NCI-H1048 (cell line): ENCODE measurements at regions not wholly inside any gene's neighbourhood (a gene's known extent, or its start where the extent isn't known, plus 50 kb on each side); places are given as distances from the start of the nearest gene placed in this dataset.

Experiments
- DNase-seq: peaks from one replicate; lab custom pipeline; 2025; lab: John Stamatoyannopoulos, UW

DNA sequence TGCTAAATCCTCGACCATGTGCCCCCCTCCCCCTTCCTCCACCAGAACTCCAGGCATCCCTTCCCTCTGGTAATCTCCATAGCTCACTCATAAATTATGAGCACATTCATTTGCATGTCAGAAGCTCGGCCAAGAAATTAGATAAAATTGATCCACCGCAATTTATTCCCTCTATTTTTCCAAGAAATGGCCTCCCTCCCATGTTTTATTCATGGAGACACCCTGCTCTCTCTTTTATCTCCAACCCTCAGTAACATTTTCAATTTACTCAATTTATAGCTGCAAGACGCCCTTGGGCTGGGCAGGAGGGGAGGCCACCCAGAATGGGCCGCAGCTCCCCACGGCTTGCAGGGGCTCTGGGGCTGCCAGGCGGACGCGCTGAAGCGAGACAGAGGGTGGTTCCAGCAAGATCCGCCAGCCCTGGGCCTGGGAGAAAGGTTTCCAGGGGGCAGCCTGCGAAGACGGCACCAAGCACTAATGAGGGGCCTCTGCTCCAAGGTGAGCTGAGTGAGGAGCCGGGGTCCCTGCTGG, 54.7 kb upstream of the ZNF423 start:
- no peak for DNase-seq

DNA sequence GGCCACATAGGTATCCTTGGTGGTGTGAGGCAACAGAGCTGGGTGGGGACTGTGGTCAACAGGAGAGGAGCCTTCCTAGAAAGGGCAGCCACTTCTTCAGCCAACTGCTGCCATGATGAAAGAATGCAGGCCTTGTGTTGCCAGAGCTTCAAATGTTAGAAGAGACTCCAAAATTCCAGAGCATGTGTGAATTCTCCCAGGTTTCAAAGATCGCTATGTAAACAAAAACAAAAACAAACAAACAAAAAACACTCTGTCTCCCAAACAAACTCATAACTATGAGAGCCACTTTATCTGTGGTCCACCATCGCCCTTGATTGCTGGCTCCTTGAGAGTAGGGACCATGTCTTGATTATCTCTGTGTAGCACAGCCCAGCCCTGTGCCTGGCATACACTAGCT, 55.5 kb upstream of the ZNF423 start:
- no peak for DNase-seq

DNA sequence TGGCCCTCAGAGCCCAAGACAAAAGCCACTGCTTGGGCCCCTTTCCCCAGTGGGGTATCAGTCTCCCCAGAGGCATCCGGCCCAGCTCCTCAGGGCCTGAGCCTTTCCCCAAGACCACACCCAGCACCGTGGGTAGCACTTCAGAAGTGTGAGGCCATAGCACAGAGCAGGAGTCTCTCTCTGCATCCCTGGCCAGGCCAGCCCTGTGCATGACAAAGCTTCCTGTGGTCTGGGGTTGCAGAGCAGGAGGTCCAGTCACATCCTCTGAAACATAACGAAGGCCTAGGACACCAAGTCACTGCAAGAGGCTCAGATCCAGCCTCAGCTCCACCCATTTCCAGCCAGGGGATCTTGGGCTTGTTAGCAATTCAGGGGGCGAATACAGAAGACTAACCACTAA, 56.8 kb upstream of the ZNF423 start:
- no peak for DNase-seq

DNA sequence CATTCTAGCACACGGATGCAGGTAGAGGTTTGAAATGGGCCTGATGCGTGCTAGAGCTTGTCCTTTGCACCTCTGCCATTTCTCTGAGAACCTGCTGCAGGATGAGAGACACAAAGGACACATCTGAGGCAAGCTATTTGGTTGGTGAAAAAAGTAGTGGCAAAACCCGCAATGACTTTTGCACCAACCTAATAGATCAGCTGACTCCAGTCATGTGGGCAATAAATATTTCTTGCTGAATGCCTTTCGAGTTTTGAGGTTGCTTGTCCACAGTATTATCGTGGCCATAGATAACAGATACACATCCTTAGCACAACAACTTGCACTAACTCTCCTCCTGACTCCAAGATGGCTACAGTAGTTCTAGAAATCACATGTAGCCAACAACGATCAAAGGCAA, 57.8 kb upstream of the ZNF423 start:
- DNase-seq = no peak

DNA sequence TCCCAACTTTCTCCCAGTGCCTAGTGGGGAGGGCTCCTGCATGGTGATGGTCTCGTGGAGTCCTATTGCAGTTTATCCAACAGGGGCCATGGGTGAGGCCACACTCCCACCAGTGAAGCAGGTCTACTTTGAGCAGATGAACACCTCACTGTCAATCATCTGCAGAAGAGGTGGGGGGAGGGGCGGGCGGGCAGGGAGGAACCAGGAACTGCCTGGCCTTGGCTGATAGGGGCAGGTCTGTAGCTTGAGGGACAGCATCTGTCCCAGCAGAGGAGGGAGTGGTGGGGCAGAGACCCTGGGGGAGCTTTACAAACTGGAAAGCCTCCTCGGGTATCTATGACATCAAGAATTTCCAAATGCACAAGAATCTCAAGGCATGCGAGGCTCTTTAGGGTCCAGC, 58.7 kb upstream of the ZNF423 start:
- DNase-seq = no peak

DNA sequence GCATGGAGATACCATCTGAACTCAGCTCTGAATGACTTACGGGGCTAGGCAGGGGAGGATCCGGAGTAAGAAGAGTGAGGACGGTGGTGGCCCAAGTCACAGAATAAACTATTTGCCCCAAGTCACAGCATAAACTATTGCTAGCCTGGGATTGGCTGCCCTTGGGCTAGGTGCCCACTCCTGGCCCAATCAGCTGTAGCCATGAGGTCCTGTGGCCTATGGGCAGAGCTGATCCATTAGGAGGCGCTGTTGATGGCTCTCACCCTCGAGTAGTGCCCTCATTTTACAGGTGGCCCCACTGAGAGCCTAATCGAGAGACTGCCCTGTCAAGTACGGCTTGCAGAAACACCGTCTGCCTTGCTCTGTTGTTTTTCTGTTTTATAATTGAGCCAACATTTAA, 62.3 kb upstream of the ZNF423 start:
- no peak for DNase-seq

DNA sequence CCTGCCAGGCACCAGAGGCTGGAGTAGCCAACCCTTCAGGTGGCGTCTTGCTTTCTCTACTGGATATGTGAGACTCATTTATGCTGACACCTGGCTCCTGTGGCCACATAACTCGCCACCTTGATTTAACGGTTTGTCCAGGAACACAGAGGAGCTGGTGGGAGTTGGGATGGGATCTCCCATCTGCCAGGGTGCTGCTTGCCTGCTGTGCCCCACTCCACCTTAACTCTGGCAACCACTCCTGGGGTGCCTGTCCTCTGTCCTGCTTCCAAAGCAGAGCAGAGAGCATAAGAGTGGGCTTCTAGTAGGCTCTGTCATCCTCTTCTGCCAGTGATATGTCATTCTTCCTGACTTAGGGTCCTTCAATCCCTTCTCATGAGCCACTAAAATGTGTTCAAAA, 63.4 kb upstream of the ZNF423 start:
- DNase-seq = no peak

DNA sequence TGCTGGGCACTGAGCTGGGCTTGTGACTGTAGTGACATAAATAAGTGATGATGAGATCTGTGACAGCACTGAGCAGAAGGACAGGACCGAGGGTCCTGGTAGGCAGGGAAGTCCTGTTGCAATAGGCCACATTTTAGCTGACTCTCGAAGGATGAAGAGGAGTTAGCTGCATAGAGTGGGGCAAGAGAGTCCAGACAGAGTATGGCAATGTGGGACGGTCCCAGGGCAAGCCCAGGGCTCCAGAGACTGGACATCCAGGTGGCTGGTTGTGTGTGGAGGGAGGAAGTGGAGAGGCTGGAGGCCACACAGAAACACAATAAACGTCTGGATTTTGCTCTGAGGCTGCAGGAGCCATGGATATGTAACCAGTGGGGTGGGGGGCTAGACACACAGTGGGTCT, 64.5 kb upstream of the ZNF423 start:
- DNase-seq = no peak

DNA sequence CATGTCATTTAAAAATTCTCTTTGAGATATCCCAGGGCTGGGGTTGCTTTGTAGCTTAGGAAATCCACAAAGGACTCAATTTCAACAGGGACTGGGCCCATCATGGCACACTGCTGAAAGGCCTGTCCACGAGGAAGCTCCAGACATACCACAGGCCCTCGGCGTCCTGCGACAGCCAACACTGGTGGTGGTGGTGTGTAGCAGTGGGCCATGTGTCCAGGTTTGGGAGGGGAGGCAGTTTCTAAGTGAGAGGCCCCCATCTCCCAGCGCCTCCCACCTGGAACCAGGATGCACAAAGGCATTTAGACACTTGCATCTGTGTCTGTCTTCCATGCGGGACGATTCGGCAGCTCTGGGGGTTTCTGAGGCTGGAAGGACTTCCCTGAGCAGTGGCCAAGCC, 65.2 kb upstream of the ZNF423 start:
- DNase-seq = no peak

DNA sequence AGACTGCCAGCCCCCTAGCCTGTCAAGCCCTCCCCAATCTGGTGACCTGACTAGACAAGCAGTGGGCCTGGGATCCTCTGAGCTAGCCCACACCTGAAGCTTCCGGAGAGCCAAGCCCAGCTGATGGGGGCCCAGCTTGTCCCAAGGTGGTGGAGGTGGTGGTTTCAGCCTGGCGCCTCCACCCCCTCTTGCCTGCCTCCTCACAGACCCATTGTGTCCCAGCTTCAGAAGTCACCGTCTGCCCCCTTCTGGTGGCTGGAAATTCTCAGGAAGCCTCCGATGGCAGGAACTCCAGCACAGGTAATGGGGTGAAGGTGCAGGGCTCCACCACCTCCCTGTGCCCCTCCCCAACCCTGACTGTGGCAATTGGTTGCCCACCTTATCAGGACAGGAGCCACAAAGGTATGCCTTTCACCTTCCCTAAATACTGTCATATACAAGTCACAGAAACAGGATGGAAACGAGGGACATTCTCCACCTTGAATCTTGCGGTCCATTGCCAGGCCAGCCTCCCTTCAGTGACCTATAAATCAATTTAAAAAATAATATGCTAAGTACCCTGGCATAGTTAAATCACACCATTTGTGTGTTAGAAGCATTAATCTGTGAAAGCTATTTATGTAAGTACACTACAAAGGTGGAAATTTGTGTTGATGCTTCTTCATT, 66.0 kb upstream of the ZNF423 start:
- no peak for DNase-seq

DNA sequence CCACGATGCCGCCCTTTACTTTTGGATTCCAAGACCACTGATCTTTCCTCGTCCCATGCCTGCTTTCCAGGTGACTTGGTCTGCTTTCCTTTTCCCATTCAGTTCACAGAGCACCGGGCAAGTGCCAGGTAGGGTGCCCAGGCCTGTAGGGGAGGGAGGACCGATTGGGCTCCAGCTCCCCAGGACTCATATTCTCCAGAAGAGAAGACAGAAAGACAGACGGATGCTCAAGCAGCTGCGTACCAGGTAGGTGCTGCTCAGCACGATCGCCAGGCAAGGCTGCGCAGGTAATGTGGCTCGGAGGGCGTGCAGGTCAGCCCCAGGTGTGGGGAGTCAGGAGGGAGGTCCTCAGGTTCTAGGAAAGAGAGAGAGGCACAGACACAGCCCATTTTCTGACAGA, 67.5 kb upstream of the ZNF423 start:
- DNase-seq = no peak

DNA sequence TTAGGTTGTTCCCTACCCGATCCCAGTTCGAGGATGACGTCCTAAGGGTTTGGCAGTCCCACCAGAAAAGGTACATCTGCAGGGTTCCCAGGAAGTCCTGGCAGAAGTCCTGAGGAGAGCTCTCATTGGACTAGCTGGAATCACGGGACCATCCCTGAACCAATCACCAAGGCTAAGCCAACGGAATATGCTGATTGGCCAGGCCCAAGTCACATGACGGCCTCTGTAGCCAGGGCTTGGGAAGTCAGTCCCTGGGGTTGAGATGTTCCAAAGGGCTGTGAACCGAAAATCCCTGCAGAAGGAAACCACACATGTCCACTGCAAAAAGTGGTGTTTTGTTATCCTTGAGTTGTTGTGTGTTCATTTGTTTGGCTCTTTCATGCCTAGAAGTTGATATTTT, 68.2 kb upstream of the ZNF423 start:
- no peak for DNase-seq

DNA sequence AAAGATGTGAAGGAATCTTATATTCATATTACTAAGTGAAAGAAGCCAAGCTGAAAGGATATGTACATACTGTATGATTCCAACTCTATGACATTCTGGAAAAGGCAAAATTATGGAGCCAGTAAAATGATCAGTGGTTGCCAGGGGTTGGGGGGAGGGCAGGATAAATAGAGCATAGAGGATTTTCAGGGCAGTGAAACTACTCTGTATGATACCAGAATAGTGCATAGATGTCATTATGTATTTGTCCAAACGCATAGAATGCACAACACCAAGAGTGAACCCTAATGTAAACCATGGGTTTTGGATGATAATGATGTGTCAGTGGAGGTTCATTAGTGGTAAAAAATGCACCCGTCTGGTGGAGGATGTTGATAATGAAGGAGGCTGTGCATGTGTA, 71.0 kb upstream of the ZNF423 start:
- no peak for DNase-seq

DNA sequence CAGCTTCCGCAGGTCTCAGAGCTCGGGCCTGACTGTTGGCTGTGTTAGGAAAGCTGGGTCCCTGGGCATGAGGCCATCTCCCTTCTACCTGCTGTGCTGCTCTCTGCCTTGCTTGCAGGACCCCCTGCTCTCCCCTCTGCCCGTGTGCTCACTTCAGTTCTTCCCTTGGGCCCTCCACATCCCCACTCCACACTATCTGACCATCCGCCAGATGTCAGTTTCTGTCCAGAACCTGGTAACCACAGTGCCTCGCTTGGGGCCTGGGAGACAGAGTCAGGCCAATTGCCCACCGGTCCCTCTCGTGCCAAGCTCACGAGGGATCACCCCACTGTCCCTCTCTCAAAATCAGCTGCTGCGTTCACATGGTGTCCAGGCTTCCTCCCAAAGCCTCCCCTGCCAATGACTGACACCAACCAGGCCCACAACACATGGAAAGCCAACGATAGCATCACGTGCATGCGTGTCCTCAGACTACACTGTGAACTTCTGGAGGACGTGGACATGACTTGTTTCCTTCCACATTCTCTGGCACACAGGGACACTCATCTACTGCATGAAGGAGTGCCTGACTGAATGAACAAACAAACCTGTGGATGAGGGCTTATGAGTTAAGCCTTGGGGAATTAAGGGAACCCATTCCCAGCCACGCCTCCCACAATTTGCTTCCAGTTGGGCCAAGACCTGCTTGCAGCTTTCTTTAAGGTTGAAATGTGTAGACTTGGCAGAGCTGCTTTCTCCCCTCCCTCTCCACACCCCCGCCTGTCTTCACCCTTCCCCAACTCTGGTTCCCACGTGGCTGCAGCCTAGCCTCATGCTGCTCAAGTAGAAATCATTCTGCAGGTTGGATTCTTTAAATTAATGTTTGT, 72.5 kb upstream of the ZNF423 start:
- DNase-seq = no peak

DNA sequence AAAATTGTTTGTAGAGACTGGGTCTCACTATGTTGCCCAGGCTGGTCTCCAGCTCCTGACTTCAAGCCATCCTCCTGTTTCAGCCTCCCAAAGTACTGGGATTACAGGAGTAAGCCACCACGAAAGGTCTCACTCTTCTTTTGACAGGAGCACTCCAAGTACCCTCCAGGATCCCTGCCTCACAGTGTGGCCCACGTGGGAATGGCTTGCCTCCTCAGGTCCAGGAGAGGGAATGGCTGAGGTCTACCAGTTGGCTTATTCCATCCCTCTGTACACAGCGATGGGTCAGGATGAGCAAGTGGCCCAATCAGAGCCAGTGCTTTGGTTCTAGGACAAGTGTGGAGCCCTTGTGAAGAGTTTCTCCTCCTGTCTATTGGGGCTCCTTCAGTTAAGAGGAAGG, 73.7 kb upstream of the ZNF423 start:
- DNase-seq = no peak

DNA sequence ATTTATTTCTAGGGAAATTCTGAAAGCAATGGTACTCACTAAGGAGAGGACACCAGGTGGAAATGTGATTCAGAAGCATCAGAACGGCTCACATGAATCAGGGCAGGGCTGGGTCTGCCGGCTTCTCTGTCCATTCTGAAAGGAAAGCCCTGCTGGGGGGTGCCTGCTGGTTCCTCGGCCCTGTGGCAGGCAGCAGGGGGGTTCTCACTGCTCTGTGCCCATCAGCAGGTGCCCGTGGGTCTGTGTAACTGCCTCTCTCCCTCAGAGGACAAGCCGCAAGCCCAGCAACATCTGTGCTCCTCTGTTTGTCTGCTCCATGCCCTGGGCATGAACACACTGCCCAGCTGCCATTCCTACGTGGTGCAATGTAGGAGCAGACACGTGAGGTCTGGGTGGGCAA, 74.9 kb upstream of the ZNF423 start:
- no peak for DNase-seq

DNA sequence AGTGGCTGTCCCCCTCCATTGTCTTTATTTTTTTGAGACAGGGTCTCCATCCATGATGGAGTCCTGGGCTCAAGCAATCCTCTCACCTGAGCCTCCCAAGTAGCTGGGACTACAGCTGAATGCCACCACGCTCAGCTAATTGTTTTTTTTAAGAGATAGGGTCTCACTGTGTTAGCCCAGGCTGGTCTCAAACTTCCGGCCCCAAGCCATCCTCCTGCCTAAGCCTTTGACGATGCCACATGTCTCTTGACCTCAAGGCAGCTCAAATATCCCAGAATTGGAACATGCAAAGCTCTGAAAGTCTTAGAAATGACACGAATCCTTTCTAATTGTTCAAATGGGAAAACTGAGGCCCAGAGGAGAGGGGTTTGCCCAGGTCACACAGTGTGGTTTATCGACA, 75.4 kb upstream of the ZNF423 start:
- no peak for DNase-seq

DNA sequence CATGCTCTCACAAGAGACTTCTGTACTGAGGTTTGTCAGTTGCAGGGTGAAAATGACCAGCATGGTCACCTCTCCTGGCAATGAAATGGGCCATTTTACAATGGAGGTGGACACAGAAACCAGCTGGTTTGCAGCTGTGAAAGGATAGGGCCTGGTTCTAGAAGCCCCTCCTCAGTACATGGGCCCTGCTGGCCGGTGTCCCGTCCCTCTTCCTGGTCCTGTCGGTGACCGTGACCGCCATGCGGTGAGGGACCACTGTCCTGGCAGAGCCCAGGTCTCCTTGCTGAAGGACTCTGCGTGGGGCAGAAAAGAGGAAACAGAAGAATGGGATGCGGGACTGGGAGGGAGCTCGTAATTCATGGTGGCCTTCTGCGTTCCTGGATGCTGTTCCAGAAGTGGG, 76.0 kb upstream of the ZNF423 start:
- DNase-seq = no peak

DNA sequence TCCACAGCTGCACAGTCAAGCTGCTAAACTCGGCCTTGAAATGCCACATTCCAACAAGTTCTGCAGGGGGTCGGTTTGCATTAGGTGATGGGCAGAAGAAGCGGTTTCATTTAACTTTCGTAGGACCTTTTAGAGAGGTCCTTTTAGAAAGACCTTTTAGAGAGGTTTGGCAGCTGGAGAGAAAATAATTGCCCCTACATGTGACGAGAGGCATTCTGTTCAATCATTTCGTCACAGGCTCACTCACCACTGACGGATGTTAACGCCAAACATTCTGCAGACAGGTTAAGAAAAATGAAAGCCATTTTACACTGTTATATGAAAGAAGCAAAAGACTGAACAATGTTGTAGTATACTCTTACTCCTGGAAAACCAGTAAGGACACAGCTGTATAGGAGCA, 76.5 kb upstream of the ZNF423 start:
- no peak for DNase-seq

DNA sequence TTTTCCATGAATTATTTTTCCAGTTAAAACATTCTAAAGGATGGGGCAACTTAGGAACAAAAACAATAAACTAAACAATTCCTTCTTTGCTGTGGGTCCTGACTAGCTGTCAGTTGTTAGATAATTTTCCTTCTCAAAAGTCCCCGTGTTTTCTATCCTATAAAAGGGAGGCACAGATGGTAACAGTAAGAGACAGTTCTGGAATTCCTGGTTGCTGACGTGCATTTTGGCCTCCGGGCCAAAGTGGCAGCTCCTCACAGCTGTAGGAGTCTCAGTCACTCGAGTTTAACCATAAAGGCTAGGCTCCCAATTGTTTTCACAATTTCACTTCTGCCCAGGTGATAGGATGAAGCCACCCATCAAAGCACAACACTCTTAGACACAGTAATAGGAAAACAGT, 77.0 kb upstream of the ZNF423 start:
- no peak for DNase-seq

DNA sequence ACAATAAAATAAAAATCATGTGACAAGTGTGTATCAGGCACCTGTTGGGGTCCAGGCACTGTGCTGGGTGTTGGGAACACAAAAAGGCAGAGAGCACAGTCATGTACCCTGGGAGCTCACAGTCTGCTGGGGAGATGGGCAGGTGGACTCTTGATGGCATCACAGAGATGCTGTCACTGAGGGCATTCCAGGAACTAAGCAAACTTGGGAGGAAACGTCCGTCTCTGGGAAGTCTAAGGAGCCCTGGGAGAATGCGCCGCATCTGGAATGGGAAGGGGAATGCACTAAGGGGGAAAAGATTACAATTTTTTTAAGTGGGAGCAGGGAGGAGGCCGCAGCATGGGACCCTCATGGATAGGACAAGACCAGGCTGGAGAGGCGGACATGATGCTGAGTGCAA, 80.9 kb upstream of the ZNF423 start:
- DNase-seq = no peak

DNA sequence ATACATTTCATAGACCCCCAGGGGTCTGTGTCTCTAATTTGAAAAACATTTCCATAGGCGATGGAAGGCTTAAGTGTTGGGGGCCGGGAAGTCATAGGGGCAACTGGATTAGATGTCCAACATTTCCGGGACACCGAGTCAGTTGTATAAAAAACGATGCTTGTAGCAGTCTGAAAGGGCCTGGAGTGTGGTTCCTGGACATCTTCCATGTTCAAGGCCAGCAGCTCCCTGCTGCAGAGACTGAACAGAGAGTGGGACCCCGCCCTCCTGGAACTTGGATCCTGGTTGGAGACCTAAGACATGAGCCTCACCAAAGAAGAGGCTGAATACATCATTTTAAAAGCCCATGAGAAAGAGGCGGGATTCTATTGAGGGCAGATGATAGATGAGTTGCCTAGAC, 82.0 kb upstream of the ZNF423 start:
- no peak for DNase-seq

DNA sequence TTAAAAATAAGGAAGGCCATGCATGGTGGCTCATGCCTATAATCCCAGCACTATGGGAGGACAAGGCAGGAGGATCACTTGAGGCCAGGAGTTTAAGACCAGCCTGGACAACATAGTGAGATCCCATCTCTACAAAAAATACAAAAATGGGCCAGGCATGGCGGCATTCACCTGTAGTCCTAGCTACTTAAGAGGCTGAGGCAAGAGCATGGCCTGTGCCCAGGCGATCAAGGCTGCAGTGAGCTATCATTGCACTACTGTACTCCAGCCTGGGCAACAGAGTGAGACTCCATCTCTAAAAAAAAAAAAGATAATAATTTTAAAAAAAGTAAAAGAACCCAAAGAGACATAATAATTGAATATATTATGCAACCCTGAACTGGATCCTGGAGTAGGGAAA, 83.6 kb upstream of the ZNF423 start:
- no peak for DNase-seq
